ENCODE measurements at regions not wholly inside any gene's neighbourhood (a gene's known extent, or its start where the extent isn't known, plus 50 kb on each side); places are given as distances from the start of the nearest gene placed in this dataset.
"Not testable (repeated sequence)": the region's sequence is repeated elsewhere in the genome, so short reads cannot be mapped to it uniquely, and the experiment has no call there.

GRCh38 chr22:25344366-25344765 is 124.9 kb downstream of the CRYBB2 start:
- DNase-seq; H3K4me3 ChIP-seq; ATAC-seq; H3K27ac ChIP-seq; H3K9me3 ChIP-seq; H3K4me1 ChIP-seq; intact Hi-C loops (cut with DNase I); H3K27me3 ChIP-seq (ENCODE audit: low read depth): not testable (repeated sequence)
- peaks cover 19% of the 10 kb centered on the region for H3K36me3 ChIP-seq

GRCh38 chr22:25346859-25347751 is 127.7 kb downstream of the CRYBB2 start:
- Histone ChIP-seq H3K27ac (no peak overlapping the region), H3K4me1 (no peaks in the 10 kb centered on the region), H3K4me3 (no peak overlapping the region), H3K36me3 (peaks cover 46% of the 10 kb centered on the region), H3K9me3 (no peaks in the 10 kb centered on the region), H3K27me3 (ENCODE audit: low read depth) (no peaks in the 10 kb centered on the region)
- ATAC-seq (peak in 1 of 2 donors; percentile 45), DNase-seq (no peak)
- intact Hi-C loops (cut with DNase I) = no loop called here
- TF ChIP-seq CTCF (IDR thresholded peaks at IDR 0.05) = no peak

DNA sequence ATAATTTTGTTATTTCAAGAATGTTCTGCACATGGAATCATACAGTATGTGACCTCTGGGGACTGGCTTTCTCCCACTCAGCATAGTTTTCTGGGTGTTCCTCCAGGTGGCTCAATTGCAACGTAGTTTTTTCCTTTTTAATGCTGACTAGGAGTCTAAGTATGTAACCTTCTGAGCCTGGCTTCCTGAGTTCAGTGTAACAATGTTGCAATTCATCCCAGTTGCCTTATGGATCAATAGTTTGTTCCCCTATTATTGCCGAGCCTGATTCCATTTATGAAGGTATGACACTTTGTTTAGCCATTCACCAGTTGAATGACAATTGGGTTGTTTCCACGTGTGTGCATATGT is 128.3 kb downstream of the CRYBB2 start:
- TF ChIP-seq CTCF (IDR thresholded peaks at IDR 0.05) = no peak
- no peaks in the 10 kb centered on the region for H3K4me1 ChIP-seq
- peaks cover 52% of the 10 kb centered on the region for H3K36me3 ChIP-seq
- intact Hi-C loops (cut with DNase I) = no loop called here
- no peaks in the 10 kb centered on the region for H3K9me3 ChIP-seq
- no peak overlapping the region for H3K27ac ChIP-seq
- no peaks in the 10 kb centered on the region for H3K27me3 ChIP-seq (ENCODE audit: low read depth)
- no peak for DNase-seq
- no peak overlapping the region for H3K4me3 ChIP-seq
- ATAC-seq = no peak

- H3K9me3 ChIP-seq = no peaks in the 10 kb centered on the region
- DNase-seq = no peak
Measured at GRCh38 chr22:25348391-25348790, 129.0 kb downstream of the CRYBB2 start.

DNA sequence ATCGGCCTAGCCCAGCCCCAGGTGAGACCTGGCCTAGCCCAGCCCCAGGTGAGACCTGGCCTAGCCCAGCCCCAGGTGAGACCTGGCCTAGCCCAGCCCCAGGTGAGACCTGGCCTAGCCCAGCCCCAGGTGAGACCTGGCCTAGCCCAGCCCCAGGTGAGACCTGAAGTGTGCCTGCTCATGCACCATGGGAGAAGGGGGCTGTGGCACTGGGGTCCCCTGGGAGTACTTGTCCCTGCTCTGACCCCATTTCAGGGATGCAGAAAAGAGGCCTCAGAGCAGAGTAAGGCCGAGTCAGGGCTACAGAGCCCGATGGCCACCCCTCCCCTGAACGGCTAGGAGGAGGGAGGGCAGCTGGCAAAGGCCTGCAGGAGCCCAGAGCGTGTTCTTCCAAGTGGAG is 129.6 kb downstream of the CRYBB2 start:
- intact Hi-C loops (cut with DNase I); H3K27me3 ChIP-seq (ENCODE audit: low read depth); ATAC-seq; H3K9me3 ChIP-seq; H3K27ac ChIP-seq; H3K4me1 ChIP-seq; H3K4me3 ChIP-seq; DNase-seq: not testable (repeated sequence)
- peaks cover 65% of the 10 kb centered on the region for H3K36me3 ChIP-seq

More at GRCh38 chr22:25348391-25348790, 129.0 kb downstream of the CRYBB2 start:
- Histone ChIP-seq H3K4me1 (no peaks in the 10 kb centered on the region), H3K27ac (no peak overlapping the region), H3K27me3 (ENCODE audit: low read depth) (no peaks in the 10 kb centered on the region), H3K4me3 (no peak overlapping the region), H3K36me3 (peaks cover 59% of the 10 kb centered on the region)
- intact Hi-C loops (cut with DNase I) = no loop called here
- TF ChIP-seq CTCF (IDR thresholded peaks at IDR 0.05) = no peak
- ATAC-seq = no peak

GRCh38 chr22:25350551-25350971 is 131.1 kb downstream of the CRYBB2 start:
- intact Hi-C loops (cut with DNase I) = no loop called here
- ATAC-seq (no peak), DNase-seq (no peak)
- Histone ChIP-seq H3K36me3 (peaks cover 80% of the 10 kb centered on the region), H3K9me3 (no peaks in the 10 kb centered on the region), H3K4me3 (no peak overlapping the region), H3K4me1 (no peaks in the 10 kb centered on the region), H3K27ac (no peak overlapping the region), H3K27me3 (ENCODE audit: low read depth) (no peaks in the 10 kb centered on the region)
- TF ChIP-seq CTCF (IDR thresholded peaks at IDR 0.05) = no peak
